ENCODE measurements at regions not wholly inside any gene's neighbourhood (a gene's known extent, or its start where the extent isn't known, plus 50 kb on each side); places are given as distances from the start of the nearest gene placed in this dataset.

DNA sequence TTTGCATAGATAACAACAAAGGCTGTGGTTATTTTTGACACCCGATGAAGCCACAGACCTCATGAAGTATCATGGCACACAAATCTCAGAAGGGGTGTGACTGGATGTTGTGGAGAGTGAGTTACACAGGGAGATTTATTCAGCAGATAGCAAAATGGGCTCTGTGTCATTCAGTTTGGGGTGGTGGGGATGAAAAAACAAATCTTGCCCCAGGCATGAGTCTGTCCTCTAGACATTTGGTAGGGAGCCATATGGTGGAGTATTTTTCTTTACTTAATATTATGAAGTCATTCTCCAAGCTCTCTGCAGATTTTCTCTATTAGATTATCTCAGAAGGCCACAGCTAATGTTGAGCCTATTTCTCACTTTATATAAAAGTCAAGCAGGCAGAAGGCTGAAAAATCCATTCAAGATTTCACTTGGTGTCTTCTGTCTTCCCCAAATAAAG, 277.1 kb upstream of the TENM3 start:
- no peak for DNase-seq (ENCODE audit: low spot score)

DNA sequence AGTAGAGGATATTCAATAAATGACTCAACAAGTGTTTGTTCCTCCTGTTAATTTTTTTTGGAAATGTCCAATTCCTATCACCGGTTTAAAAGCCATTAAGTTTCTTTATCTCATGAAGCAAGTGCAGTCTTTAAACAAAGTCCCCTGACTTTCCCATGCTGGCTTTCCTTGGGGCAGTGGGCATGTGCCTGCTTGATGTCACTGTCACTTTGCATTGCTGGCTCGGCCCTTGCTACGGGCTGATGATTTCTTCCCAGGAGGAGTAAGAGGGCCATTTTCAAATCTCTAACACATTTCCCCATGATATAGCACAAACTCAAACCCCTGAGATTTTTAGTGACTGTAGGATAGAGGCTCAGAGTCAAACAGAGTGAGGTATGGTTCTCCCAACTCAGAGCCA, 275.8 kb upstream of the TENM3 start:
- peak; percentile 30 for DNase-seq (ENCODE audit: low spot score)

GRCh38 chr4:181968371-181968770, 274.8 kb upstream of the TENM3 start:
- DNase-seq (ENCODE audit: low spot score): no peak

DNA sequence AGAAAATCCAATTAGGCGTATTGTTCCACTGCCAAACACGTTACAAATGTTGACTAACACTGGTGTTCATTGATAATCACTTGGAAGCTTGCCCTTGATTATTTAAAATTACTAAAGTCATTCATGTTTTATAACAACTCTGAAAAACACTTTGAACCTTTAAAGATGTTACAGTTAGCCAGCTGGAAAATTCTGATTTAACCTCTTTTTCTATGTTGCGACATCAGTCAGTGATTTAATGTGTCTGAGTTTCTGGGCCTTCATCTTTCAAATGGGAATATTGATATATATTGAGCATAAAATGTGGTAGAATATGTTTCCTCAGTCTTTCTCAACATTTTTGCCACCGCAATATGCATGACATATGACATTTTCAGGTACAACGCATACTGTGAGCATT, 274.1 kb upstream of the TENM3 start:
- DNase-seq (ENCODE audit: low spot score): no peak

DNA sequence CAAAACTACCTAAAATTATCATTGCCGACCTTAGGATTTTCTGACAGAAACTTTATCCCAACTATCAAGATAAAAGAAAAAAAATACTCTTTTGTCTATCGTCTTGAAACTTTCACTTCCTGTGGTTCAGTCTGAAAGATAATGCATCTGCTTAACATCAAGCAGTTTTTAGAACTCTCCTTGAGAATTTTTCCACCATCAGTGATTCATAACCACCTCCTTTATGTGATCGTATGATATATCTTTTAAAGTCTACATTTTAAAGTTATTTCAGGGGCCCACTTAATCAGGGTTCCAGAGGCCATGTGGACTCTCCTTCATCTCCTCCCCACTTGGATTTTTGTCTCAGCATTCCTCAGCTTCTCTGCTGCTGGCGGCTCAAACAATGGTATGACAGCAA, 272.8 kb upstream of the TENM3 start:
- DNase-seq (ENCODE audit: low spot score): no peak

DNA sequence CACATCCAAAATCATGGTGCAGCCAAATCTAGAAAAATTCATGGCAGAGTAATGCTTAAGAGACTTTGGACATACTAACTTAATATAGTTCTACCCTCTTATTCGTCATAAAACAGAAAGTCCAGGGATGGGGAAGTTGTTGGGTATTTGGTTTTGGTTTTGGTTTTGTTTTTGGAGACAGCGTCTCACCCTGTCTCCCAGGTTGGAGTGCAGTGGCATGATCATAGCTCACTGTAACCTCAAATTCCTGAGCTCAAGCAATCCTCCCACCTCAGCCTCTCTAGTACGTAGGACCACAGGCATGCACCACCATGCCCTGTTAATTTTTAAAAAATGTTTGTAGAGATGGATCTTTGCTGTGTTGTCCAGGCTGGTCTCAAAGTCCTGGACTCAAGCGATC, 271.8 kb upstream of the TENM3 start:
- no peak for DNase-seq (ENCODE audit: low spot score)

- DNase-seq (ENCODE audit: low spot score): no peak
These were observed 271.2 kb upstream of the TENM3 start for GRCh38 chr4:181971973-181972372.

GRCh38 chr4:181976764-181977163, 266.4 kb upstream of the TENM3 start:
- DNase-seq (ENCODE audit: low spot score): no peak

- no peak for DNase-seq (ENCODE audit: low spot score)
These were observed 260.8 kb upstream of the TENM3 start for GRCh38 chr4:181982437-181982836.

DNA sequence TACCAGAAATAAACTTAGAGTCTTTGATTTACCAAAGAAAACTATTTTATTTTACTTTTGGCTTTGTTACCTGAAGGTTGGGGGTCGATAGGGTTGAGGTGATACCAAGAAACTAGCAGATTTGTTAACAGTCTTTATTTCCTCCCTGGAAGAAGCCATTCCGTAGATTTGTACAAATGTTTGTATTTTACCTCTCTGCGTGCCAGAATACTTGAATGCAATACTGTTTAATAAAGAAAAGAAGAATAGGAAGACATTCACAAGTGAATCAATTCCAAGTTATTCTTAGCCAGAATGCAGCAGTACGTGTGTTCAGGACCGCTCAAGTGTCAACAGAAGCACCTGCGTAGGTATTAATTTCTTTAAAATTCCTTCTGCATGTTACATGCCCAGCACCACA, 260.3 kb upstream of the TENM3 start:
- DNase-seq (ENCODE audit: low spot score): no peak

- DNase-seq (ENCODE audit: low spot score): no peak
These were observed 255.8 kb upstream of the TENM3 start for GRCh38 chr4:181987392-181987791.

DNA sequence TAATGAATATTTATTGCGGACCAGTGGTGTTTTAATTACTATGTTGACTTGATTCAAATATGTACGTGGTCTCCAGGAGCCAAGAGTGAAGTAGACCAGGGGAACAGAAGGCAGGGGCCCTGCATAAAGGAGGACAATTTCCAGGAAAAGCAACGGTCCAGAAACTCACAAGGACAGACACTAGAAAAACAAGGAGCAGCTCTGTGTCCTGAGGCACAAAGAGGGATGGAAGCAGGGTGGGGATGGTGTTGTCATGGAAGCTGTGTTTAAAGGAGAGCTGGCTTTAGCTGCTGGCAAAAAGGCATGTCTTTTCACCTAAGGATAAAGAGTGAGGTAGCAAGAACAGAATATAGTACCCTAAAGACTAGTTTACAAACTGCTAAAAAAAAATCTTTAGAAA, 254.1 kb upstream of the TENM3 start:
- DNase-seq (ENCODE audit: low spot score): no peak

GRCh38 chr4:181991369-181992108, 251.7 kb upstream of the TENM3 start:
- no peak for DNase-seq (ENCODE audit: low spot score)

DNA sequence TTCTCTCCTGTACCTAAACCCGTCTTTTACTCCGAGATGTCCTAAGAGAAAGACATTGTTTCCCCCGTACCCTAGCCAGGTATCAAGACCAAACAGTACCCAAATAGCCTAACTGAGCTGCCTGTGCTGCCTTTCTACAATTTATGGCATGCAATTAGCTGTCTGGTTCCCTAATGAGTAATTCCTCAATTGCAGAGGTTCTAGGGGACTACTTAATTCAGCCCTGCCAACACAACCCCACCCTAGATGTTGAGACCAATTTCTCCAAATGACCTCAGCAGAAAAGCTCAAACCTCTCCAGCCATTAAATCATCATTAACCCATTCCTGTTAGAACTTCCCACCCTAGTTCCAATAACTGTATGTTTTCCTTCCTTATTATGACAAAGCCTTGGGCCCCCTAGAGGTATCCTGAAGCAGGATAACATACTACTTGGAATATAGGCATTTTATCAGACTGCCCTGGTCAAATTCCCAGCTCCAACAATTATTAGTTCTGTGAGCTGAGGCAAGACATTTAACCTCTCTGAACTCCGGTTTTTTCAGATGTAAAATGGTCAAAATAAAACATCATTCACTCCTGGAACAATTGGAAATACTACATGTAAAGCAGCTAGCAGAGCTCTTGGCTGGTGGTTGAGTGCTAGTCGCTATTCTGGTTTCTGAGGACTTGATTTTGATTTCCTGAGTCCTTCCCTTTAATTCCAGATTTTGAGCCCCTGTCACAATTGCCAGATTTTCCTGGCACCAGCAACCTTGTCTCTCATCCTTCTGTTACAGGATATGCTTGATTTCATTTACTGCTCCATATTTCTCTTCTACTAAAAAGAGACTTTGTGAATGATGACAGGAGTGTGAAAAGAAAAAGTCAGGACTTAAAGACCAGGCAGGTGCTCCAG, 244.6 kb upstream of the TENM3 start:
- DNase-seq (ENCODE audit: low spot score): no peak

DNA sequence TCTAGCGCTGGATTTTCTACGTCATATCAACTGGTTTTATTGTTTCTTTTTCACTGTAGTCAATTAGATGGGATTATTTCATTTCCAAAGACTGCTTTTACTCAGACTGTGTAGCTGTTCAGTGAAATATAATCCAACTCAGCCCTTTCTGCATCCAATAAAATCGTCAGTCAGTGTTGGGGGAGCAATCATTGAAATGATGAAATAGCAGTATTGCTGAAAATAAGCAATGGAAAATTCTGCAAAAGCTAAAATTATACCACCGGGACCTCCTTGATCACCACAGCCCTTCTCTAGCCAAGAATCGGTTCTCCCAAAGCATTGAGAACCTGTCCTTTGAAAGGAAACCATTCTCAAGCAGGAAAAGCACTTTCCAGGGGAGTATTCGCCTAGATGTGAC, 243.1 kb upstream of the TENM3 start:
- DNase-seq (ENCODE audit: low spot score): no peak

DNA sequence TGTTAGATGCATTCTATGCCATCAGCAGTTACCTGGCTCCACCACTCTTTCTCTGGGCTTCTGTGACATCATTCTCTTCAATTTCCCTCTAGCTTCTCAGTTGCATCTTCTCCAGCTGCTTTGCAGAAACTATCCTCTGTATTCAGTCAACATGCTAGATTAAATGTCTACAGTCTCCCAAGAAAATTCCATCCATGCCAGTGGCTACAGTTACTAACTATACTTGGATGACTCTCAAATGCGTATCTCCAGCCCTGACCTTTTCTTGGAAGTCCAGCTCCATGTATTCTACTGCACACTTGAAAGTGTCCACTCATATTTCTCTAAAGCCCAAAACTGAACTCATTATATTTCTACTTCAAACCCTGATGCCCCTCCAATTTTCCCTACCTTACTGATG, 232.3 kb upstream of the TENM3 start:
- DNase-seq (ENCODE audit: low spot score): no peak

DNA sequence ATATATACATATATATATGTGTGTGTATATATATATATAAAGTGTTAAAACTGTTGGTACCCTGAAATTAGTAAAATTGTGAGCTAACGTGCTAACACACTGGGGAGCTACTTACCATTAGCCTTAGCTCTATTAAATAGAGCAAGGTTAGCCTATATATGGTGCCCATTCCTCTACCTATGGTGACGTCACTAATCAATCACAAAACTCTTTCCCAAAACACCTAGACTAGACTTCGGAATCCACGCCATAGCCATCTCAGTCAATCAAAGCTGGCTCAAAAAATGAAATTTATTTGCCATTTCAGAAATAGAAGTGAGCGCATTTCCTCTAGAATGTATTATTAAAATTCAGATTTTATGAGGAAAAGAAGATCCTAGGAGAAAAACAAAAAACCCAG, 229.0 kb upstream of the TENM3 start:
- no peak for DNase-seq (ENCODE audit: low spot score)

- DNase-seq (ENCODE audit: low spot score): no peak
These were observed 228.2 kb upstream of the TENM3 start for GRCh38 chr4:182015014-182015413.

DNA sequence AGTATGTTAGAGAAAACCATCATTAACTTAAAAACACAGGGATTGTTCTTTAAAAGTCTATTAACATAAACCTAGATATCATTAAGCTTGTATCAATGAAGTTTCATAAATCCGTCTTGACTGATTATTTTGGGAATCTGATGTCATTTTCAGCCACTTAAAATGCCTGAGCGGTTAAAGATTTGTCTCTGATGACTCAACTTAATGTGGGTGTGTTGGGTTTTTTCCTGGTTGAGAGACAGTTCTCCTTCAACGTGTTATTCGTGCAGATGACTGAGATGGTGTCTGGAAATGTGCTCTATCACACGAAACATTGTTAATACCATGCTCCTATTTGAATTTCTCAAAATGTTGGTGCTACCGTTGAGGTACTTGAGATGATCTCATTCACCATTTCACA, 227.3 kb upstream of the TENM3 start:
- DNase-seq (ENCODE audit: low spot score): no peak

DNA sequence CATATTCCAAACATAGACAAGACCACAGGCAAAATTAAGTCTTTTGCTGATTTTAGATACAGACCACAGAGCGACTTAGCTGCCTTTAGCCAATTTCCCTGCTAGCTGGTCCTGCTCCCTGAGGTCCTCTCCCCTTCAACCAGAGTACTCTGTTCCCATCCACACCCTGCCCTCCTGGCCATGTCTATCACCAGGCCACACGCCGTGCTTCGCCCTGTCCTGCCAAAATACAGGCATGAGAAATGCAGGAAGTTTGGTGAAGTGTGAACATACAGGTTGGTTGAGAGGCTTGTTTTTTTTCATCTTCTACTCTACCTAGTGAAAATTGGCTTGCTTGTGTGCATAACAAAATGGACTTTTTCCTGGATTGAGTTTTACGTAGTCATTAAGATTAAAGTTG, 226.2 kb upstream of the TENM3 start:
- no peak for DNase-seq (ENCODE audit: low spot score)

DNA sequence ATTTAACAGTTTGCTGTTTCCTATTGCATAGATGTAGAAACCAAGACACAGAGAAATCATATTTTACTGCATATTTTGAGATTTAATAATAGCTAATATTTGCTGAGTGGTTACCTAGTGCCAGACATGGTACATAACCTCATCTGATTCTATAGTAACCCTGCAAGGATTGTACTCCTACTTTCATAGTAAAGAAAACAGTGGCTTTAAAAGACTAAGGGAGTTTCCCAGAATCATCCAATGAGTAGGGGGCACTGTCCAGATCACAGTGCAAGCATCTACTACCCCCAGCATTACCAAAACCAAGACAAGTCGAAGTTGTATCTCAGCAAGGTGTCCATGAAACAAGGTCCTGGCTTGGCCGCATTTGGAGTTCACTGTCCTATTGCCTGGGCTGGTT, 224.5 kb upstream of the TENM3 start:
- no peak for DNase-seq (ENCODE audit: low spot score)

- no peak for DNase-seq (ENCODE audit: low spot score)
These were observed 224.0 kb upstream of the TENM3 start for GRCh38 chr4:182019148-182019652.

DNA sequence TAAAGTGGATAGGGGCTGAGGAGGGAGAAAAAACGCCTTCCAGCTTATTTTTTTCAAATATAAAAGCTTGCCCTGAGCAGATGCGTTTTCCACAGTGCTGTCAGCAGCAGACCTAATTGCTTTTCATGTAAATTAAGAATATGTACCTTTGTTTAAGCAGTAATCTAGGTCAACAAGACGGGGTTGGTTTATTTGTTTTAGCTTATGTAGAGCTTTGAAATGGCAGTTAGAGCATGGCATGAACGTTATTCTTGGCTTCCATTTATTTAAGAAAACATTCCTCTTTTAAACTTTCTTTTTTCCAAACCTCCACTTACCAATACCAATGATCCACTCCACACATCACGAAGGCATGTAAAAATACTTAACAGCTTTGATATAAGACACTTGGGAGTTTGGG, 220.3 kb upstream of the TENM3 start:
- DNase-seq (ENCODE audit: low spot score): no peak
